Kidney epithelial cell (primary cell): ENCODE measurements at regions not wholly inside any gene's neighbourhood (a gene's known extent, or its start where the extent isn't known, plus 50 kb on each side); places are given as distances from the start of the nearest gene placed in this dataset.

ENCODE experiments used
- DNase-seq: peaks from one replicate; pipeline ENCODE4 v3.0.0-alpha.2; 2010; ENCODE audit warnings: low read depth
- H3K27me3 ChIP-seq: 2 replicates; pipeline ENCODE4 v1.6.0; 2011; ENCODE audit warnings: low read length; ENCODE audit not compliant: control insufficient read depth, insufficient read depth
- H3K36me3 ChIP-seq: 2 replicates; pipeline ENCODE4 v1.5.1; 2011; ENCODE audit warnings: low read length; ENCODE audit not compliant: control insufficient read depth, insufficient read depth
- H3K4me3 ChIP-seq: 2 replicates; pipeline ENCODE4 v1.5.1; 2011; ENCODE audit warnings: low read depth, mild to moderate bottlenecking, control low read depth, low read length
- CTCF ChIP-seq: IDR thresholded peaks from 2 replicates; pipeline ENCODE4 v1.5.1; 2011; ENCODE audit warnings: mild to moderate bottlenecking, moderate library complexity, low read length, control low read depth, inconsistent platforms; ENCODE audit not compliant: insufficient read depth, poor library complexity, severe bottlenecking

DNA sequence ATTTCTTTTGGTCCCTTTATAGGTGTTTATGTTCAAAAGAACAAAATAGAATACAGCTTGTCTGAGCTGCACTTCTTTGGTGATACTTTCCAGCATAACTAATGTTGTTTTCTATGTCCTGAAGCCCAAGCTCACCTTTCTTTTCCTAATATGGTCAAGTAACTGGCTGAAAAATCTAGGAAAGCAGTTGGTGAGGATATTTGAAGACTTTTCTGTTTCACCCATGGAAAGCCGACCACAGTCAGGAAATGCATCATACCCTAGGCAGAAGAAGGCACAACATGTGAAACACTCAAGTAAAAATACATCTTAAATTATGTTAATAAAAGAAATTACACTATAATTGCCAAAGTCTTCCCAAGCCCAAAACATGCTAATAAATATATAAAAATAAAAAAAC, 337.0 kb downstream of the PDGFC start:
- H3K36me3 ChIP-seq = no peaks in the 10 kb centered on the region
- no peak overlapping the region for H3K4me3 ChIP-seq
- DNase-seq = no peak
- TF ChIP-seq CTCF = no peak
- H3K27me3 ChIP-seq = no peaks in the 10 kb centered on the region

DNA sequence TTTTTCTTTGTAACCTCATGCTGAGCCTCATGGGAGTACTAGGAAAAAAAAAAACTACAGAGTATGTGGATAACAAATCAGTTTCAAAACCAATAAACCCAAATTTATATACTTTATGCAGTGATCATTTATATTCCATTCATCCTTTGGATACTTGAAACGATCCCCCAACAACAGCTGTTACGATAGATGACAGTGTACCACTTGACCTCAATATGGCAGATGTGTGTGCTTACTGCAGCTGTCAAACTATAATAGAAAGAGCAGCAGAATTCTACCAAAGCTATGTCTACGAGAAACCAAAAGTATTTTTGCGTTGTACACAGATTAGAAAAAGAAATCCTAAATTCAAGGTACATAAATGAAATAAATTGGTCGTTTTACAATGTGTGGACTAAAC, 337.8 kb downstream of the PDGFC start:
- no peak for DNase-seq
- TF ChIP-seq CTCF = no peak
- no peaks in the 10 kb centered on the region for H3K36me3 ChIP-seq
- H3K27me3 ChIP-seq = no peaks in the 10 kb centered on the region
- H3K4me3 ChIP-seq = no peak overlapping the region

GRCh38 chr4:156628858-156629257, 342.7 kb downstream of the PDGFC start:
- DNase-seq = no peak
- TF ChIP-seq CTCF = no peak

GRCh38 chr4:156623376-156623775, 348.2 kb downstream of the PDGFC start:
- no peaks in the 10 kb centered on the region for H3K36me3 ChIP-seq

More at GRCh38 chr4:156628858-156629257, 342.7 kb downstream of the PDGFC start:
- H3K36me3 ChIP-seq = no peaks in the 10 kb centered on the region
- H3K27me3 ChIP-seq = no peaks in the 10 kb centered on the region
- H3K4me3 ChIP-seq = no peak overlapping the region

GRCh38 chr4:156620786-156621185, 350.8 kb downstream of the PDGFC start:
- no peak for TF ChIP-seq CTCF
- Histone ChIP-seq H3K27me3 (no peaks in the 10 kb centered on the region), H3K4me3 (no peak overlapping the region), H3K36me3 (no peaks in the 10 kb centered on the region)
- no peak for DNase-seq

More at GRCh38 chr4:156623376-156623775, 348.2 kb downstream of the PDGFC start:
- DNase-seq = no peak
- Histone ChIP-seq H3K27me3 (no peaks in the 10 kb centered on the region), H3K4me3 (no peak overlapping the region)
- no peak for TF ChIP-seq CTCF

- TF ChIP-seq CTCF = no peak
Measured at GRCh38 chr4:156619154-156619934, 352.3 kb downstream of the PDGFC start.

More at GRCh38 chr4:156619154-156619934, 352.3 kb downstream of the PDGFC start:
- H3K36me3 ChIP-seq = no peaks in the 10 kb centered on the region
- no peak for DNase-seq
- no peak overlapping the region for H3K4me3 ChIP-seq
- no peaks in the 10 kb centered on the region for H3K27me3 ChIP-seq
